ENCODE measurements at regions not wholly inside any gene's neighbourhood (a gene's known extent, or its start where the extent isn't known, plus 50 kb on each side); places are given as distances from the start of the nearest gene placed in this dataset.

DNA sequence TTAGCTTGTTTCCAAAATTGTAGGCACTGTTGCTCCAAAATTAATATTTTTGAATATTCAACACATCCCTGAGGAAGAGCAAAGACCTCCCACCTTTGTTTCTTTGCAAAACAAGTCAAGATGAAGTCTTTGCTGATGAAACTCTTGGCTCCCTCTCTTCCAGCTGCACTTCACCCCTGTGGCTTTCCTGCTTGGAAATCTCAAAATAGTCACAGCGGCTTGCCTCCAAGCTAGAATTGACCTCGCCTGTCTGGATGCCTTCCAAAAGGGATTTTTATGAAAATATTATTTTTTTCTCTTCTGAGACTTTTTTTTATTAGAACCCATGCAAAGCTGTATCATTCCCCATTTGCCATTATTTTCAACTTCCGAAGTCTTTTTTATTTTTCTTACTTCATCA lies 71.1 kb upstream of the MROH9 start:
- TF ChIP-seq, protein P1, sequence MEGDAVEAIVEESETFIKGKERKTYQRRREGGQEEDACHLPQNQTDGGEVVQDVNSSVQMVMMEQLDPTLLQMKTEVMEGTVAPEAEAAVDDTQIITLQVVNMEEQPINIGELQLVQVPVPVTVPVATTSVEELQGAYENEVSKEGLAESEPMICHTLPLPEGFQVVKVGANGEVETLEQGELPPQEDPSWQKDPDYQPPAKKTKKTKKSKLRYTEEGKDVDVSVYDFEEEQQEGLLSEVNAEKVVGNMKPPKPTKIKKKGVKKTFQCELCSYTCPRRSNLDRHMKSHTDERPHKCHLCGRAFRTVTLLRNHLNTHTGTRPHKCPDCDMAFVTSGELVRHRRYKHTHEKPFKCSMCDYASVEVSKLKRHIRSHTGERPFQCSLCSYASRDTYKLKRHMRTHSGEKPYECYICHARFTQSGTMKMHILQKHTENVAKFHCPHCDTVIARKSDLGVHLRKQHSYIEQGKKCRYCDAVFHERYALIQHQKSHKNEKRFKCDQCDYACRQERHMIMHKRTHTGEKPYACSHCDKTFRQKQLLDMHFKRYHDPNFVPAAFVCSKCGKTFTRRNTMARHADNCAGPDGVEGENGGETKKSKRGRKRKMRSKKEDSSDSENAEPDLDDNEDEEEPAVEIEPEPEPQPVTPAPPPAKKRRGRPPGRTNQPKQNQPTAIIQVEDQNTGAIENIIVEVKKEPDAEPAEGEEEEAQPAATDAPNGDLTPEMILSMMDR (IDR thresholded peaks at IDR 0.05) = no peak
- no peak for TF ChIP-seq POLR2A (IDR thresholded peaks at IDR 0.05)
